ENCODE measurements at regions not wholly inside any gene's neighbourhood (a gene's known extent, or its start where the extent isn't known, plus 50 kb on each side); places are given as distances from the start of the nearest gene placed in this dataset.

- TF ChIP-seq CTCF (conservative IDR thresholded peaks at IDR 0.05; ENCODE audit: low read depth, low read length) (no peak), EZH2phosphoT487 (IDR thresholded peaks at IDR 0.05; ENCODE audit: borderline replicate concordance, low read length) (no peak)
These were observed 551.4 kb upstream of the ZFHX3 start for GRCh38 chr16:73599351-73599750.

Measured in PC-3 (cell line).